OCI-LY7 (cell line): ENCODE measurements at regions not wholly inside any gene's neighbourhood (a gene's known extent, or its start where the extent isn't known, plus 50 kb on each side); places are given as distances from the start of the nearest gene placed in this dataset.

ENCODE experiments used
- BruUV-seq: library from RNA; stranded (reverse); fragments of 400-500 nt; replicated peaks from 2 replicates; lab custom pipeline; 2021; lab: Mats Ljungman, UMichigan
- CTCF ChIA-PET: fragments of 300-600 bp; sonication (Branson Sonifier 250); formaldehyde crosslinking; loops from one replicate; lab custom pipeline; 2022; ENCODE audit warnings: antibody characterized with exemption; ENCODE audit not compliant: unreplicated experiment; lab: Charles Lee
- POLR2A ChIA-PET: fragments of 300-600 bp; sonication (Branson Sonifier 250); formaldehyde crosslinking; loops from one replicate; lab custom pipeline; 2022; ENCODE audit warnings: antibody characterized with exemption; lab: Charles Lee
- DNase-seq: peaks from one replicate; pipeline ENCODE4 v3.0.0-alpha.2; 2015; ENCODE audit warnings: low spot score
- H2AFZ ChIP-seq: fragments of 200-600 bp; sonication (generic), shearing (Covaris generic); 2 replicates; pipeline ENCODE4 v1.6.1; 2014; ENCODE audit warnings: mild to moderate bottlenecking, antibody characterized with exemption, low read length, moderate library complexity
- H3K27ac ChIP-seq: fragments of 200-600 bp; sonication (generic); 2 replicates; pipeline ENCODE4 v1.5.1; 2014; ENCODE audit warnings: mixed run types, low read depth, mild to moderate bottlenecking, moderate library complexity, low read length, inconsistent platforms; ENCODE audit not compliant: poor library complexity, severe bottlenecking
- H3K36me3 ChIP-seq: fragments of 200-600 bp; sonication (generic); 2 replicates; pipeline ENCODE4 v1.6.1; 2014; ENCODE audit warnings: mild to moderate bottlenecking, antibody characterized with exemption, low read length, moderate library complexity, mixed read lengths; ENCODE audit not compliant: insufficient read depth
- H3K4me1 ChIP-seq: fragments of 200-600 bp; sonication (generic); 2 replicates; pipeline ENCODE4 v1.5.1; 2014; ENCODE audit warnings: mild to moderate bottlenecking, low read length; ENCODE audit not compliant: insufficient read depth, poor library complexity, severe bottlenecking
- H3K4me2 ChIP-seq: fragments of 200-600 bp; sonication (generic); 2 replicates; pipeline ENCODE4 v1.6.1; 2014; ENCODE audit warnings: mild to moderate bottlenecking, low read length
- H3K4me3 ChIP-seq: fragments of 200-600 bp; sonication (generic); 2 replicates; pipeline ENCODE4 v1.5.1; 2014; ENCODE audit warnings: mild to moderate bottlenecking, low read depth, low read length; ENCODE audit not compliant: poor library complexity, severe bottlenecking
- H3K79me2 ChIP-seq: fragments of 200-600 bp; sonication (generic); 2 replicates; pipeline ENCODE4 v1.6.1; 2016; ENCODE audit warnings: low read depth, mild to moderate bottlenecking, low read length, moderate library complexity, mixed read lengths; ENCODE audit not compliant: insufficient read depth
- H3K9me2 ChIP-seq: fragments of 200-600 bp; sonication (generic); 2 replicates; pipeline ENCODE4 v1.6.1; 2016; ENCODE audit warnings: mild to moderate bottlenecking, low read length, mixed read lengths; ENCODE audit not compliant: insufficient read depth
- H3K9me3 ChIP-seq: fragments of 200-600 bp; sonication (generic); 2 replicates; pipeline ENCODE4 v1.6.1; 2014; ENCODE audit warnings: mild to moderate bottlenecking, mixed run types, low read length, mixed read lengths
- H4K20me1 ChIP-seq: fragments of 200-600 bp; sonication (generic); 2 replicates; pipeline ENCODE4 v1.6.1; 2014; ENCODE audit warnings: mild to moderate bottlenecking, antibody characterized with exemption, low read length, moderate library complexity, mixed read lengths; ENCODE audit not compliant: insufficient read depth
- CTCF ChIP-seq: fragments of 200-600 bp; sonication (generic); conservative IDR thresholded peaks from 2 replicates; pipeline ENCODE4 v1.5.1; 2014; ENCODE audit warnings: mild to moderate bottlenecking, antibody characterized with exemption, low read length, moderate library complexity, mixed read lengths
- EZH2phosphoT487 ChIP-seq: fragments of 200-600 bp; sonication (generic); IDR thresholded peaks from 2 replicates; pipeline ENCODE4 v1.6.1; 2018; ENCODE audit warnings: low read depth, borderline replicate concordance, mild to moderate bottlenecking, mixed run types, antibody characterized with exemption, low read length, moderate library complexity, mixed read lengths
- intact Hi-C: fragments of 100-400 bp; cut with micrococcal nuclease; formaldehyde crosslinking; loops from one replicate; pipeline ENCODE4 v1.10.0; 2022; ENCODE audit not compliant: unreplicated experiment

GRCh38 chr3:34237946-34238345 lies 439.5 kb downstream of the PDCD6IP start:
- H3K9me3 ChIP-seq, result no peaks in the 10 kb centered on the region
- H3K27ac ChIP-seq, result no peak overlapping the region
- H3K4me3 ChIP-seq, result no peak overlapping the region
- H4K20me1 ChIP-seq, result no peaks in the 10 kb centered on the region
- DNase-seq, result no peak
- intact Hi-C loops, result no loop called here
- no peaks in the 10 kb centered on the region for H3K4me1 ChIP-seq
- H3K79me2 ChIP-seq, result no peaks in the 10 kb centered on the region
- no TSS peak for BruUV-seq
- POLR2A ChIA-PET, result interaction anchor here (0.5 kb wide), 1 partner anchor 13 kb away, joined by 3 read pairs; no protein-coding TSS in a partner anchor
- H3K4me2 ChIP-seq, result no peak overlapping the region
- H2AFZ ChIP-seq, result no peak overlapping the region
- no peak for TF ChIP-seq EZH2phosphoT487
- TF ChIP-seq CTCF, result no peak
- H3K9me2 ChIP-seq, result no peaks in the 10 kb centered on the region
- CTCF ChIA-PET, result no interaction called here
- no peaks in the 10 kb centered on the region for H3K36me3 ChIP-seq

GRCh38 chr3:34238407-34238806 lies 440.0 kb downstream of the PDCD6IP start:
- no peaks in the 10 kb centered on the region for H3K9me3 ChIP-seq
- H3K4me2 ChIP-seq, result no peak overlapping the region
- H3K4me3 ChIP-seq, result no peak overlapping the region
- DNase-seq, result no peak
- H3K27ac ChIP-seq, result no peak overlapping the region
- POLR2A ChIA-PET, result no interaction called here
- H2AFZ ChIP-seq, result no peak overlapping the region
- H3K79me2 ChIP-seq, result no peaks in the 10 kb centered on the region
- H4K20me1 ChIP-seq, result no peaks in the 10 kb centered on the region
- TF ChIP-seq CTCF (no peak), EZH2phosphoT487 (no peak)
- H3K36me3 ChIP-seq, result no peaks in the 10 kb centered on the region
- no peaks in the 10 kb centered on the region for H3K9me2 ChIP-seq
- CTCF ChIA-PET, result no interaction called here
- intact Hi-C loops, result no loop called here
- no peaks in the 10 kb centered on the region for H3K4me1 ChIP-seq
- BruUV-seq, result no TSS peak

- H3K4me3 ChIP-seq, result no peak overlapping the region
- no peaks in the 10 kb centered on the region for H3K36me3 ChIP-seq
- no peaks in the 10 kb centered on the region for H3K9me2 ChIP-seq
- POLR2A ChIA-PET, result interaction anchor here (0.6 to 0.9 kb wide), 7 partner anchors 9 to 1528 kb away, joined by 3 to 8 read pairs (median 4); no protein-coding TSS in a partner anchor
- H3K9me3 ChIP-seq, result no peaks in the 10 kb centered on the region
- H3K4me1 ChIP-seq, result no peaks in the 10 kb centered on the region
- CTCF ChIA-PET, result no interaction called here
- H3K79me2 ChIP-seq, result no peaks in the 10 kb centered on the region
- H3K4me2 ChIP-seq, result no peak overlapping the region
- intact Hi-C loops, result no loop called here
- no peaks in the 10 kb centered on the region for H4K20me1 ChIP-seq
- TF ChIP-seq CTCF (no peak), EZH2phosphoT487 (no peak)
- no peak overlapping the region for H3K27ac ChIP-seq
- no peak overlapping the region for H2AFZ ChIP-seq
- no peak for DNase-seq
- BruUV-seq, result no TSS peak
These were observed 440.9 kb downstream of the PDCD6IP start for GRCh38 chr3:34239287-34239686.
